GM12892 (cell line): ENCODE measurements at regions not wholly inside any gene's neighbourhood (a gene's known extent, or its start where the extent isn't known, plus 50 kb on each side); places are given as distances from the start of the nearest gene placed in this dataset.

ENCODE experiments used
- POLR2A ChIP-seq: IDR thresholded peaks from 2 replicates; pipeline ENCODE4 v1.6.1; 2011; ENCODE audit warnings: low read depth, low read length, control low read depth
- POLR2AphosphoS5 ChIP-seq: IDR thresholded peaks from 2 replicates; pipeline ENCODE4 v1.6.1; 2011; ENCODE audit warnings: low read depth, low read length, control low read depth

DNA sequence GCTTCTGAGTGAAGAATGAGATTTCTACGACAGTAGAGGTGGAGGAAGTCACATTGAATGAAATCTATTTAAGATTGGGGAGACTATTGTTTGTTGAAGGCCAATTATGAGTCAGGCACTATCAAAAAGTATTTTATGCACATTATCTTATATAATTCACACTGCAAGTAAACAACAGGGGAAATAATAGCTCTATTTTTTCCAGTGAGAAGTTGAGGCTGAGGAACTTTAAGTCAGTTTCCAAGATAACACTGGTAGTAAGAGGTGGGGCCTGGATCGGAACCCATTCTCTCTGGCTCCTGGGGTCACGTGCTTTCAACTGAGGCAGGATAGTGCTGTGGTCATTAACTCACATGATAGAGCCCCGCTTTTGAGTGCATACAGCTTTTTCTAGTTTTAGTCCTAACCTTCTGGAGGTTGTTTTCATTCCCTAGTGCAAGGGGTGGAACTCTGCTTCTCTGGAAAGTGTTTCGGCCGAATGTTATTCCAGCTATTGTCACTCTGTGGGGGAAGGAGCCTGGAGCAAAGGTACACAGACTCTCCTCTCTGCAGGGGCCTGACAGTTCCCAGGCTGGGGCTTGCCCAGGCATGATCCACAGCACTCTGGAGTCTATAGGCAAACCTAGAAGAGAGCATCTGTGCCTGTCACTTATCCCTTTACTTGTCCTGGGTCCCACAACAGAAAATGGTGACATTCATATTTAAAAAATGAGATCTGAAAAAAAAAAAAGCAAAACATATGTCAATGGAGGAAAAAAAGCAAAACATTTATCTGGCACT lies 352.4 kb upstream of the ACTBL2 start:
- TF ChIP-seq POLR2AphosphoS5 (no peak), POLR2A (no peak)
